OCI-LY7 (cell line): ENCODE measurements at regions not wholly inside any gene's neighbourhood (a gene's known extent, or its start where the extent isn't known, plus 50 kb on each side); places are given as distances from the start of the nearest gene placed in this dataset.

ENCODE experiments used
- BruUV-seq: library from RNA; stranded (reverse); fragments of 400-500 nt; replicated peaks from 2 replicates; lab custom pipeline; 2021; lab: Mats Ljungman, UMichigan
- CTCF ChIA-PET: fragments of 300-600 bp; sonication (Branson Sonifier 250); formaldehyde crosslinking; loops from one replicate; lab custom pipeline; 2022; ENCODE audit warnings: antibody characterized with exemption; ENCODE audit not compliant: unreplicated experiment; lab: Charles Lee
- POLR2A ChIA-PET: fragments of 300-600 bp; sonication (Branson Sonifier 250); formaldehyde crosslinking; loops from one replicate; lab custom pipeline; 2022; ENCODE audit warnings: antibody characterized with exemption; lab: Charles Lee
- DNase-seq: peaks from one replicate; pipeline ENCODE4 v3.0.0-alpha.2; 2015; ENCODE audit warnings: low spot score
- H2AFZ ChIP-seq: fragments of 200-600 bp; sonication (generic), shearing (Covaris generic); 2 replicates; pipeline ENCODE4 v1.6.1; 2014; ENCODE audit warnings: mild to moderate bottlenecking, antibody characterized with exemption, low read length, moderate library complexity
- H3K27ac ChIP-seq: fragments of 200-600 bp; sonication (generic); 2 replicates; pipeline ENCODE4 v1.5.1; 2014; ENCODE audit warnings: mixed run types, low read depth, mild to moderate bottlenecking, moderate library complexity, low read length, inconsistent platforms; ENCODE audit not compliant: poor library complexity, severe bottlenecking
- H3K36me3 ChIP-seq: fragments of 200-600 bp; sonication (generic); 2 replicates; pipeline ENCODE4 v1.6.1; 2014; ENCODE audit warnings: mild to moderate bottlenecking, antibody characterized with exemption, low read length, moderate library complexity, mixed read lengths; ENCODE audit not compliant: insufficient read depth
- H3K4me1 ChIP-seq: fragments of 200-600 bp; sonication (generic); 2 replicates; pipeline ENCODE4 v1.5.1; 2014; ENCODE audit warnings: mild to moderate bottlenecking, low read length; ENCODE audit not compliant: insufficient read depth, poor library complexity, severe bottlenecking
- H3K4me2 ChIP-seq: fragments of 200-600 bp; sonication (generic); 2 replicates; pipeline ENCODE4 v1.6.1; 2014; ENCODE audit warnings: mild to moderate bottlenecking, low read length
- H3K4me3 ChIP-seq: fragments of 200-600 bp; sonication (generic); 2 replicates; pipeline ENCODE4 v1.5.1; 2014; ENCODE audit warnings: mild to moderate bottlenecking, low read depth, low read length; ENCODE audit not compliant: poor library complexity, severe bottlenecking
- H3K79me2 ChIP-seq: fragments of 200-600 bp; sonication (generic); 2 replicates; pipeline ENCODE4 v1.6.1; 2016; ENCODE audit warnings: low read depth, mild to moderate bottlenecking, low read length, moderate library complexity, mixed read lengths; ENCODE audit not compliant: insufficient read depth
- H3K9me2 ChIP-seq: fragments of 200-600 bp; sonication (generic); 2 replicates; pipeline ENCODE4 v1.6.1; 2016; ENCODE audit warnings: mild to moderate bottlenecking, low read length, mixed read lengths; ENCODE audit not compliant: insufficient read depth
- H3K9me3 ChIP-seq: fragments of 200-600 bp; sonication (generic); 2 replicates; pipeline ENCODE4 v1.6.1; 2014; ENCODE audit warnings: mild to moderate bottlenecking, mixed run types, low read length, mixed read lengths
- H4K20me1 ChIP-seq: fragments of 200-600 bp; sonication (generic); 2 replicates; pipeline ENCODE4 v1.6.1; 2014; ENCODE audit warnings: mild to moderate bottlenecking, antibody characterized with exemption, low read length, moderate library complexity, mixed read lengths; ENCODE audit not compliant: insufficient read depth
- EZH2phosphoT487 ChIP-seq: fragments of 200-600 bp; sonication (generic); IDR thresholded peaks from 2 replicates; pipeline ENCODE4 v1.6.1; 2018; ENCODE audit warnings: low read depth, borderline replicate concordance, mild to moderate bottlenecking, mixed run types, antibody characterized with exemption, low read length, moderate library complexity, mixed read lengths
- intact Hi-C: fragments of 100-400 bp; cut with micrococcal nuclease; formaldehyde crosslinking; loops from one replicate; pipeline ENCODE4 v1.10.0; 2022; ENCODE audit not compliant: unreplicated experiment
- TF ChIP-seq, protein P1 (sequence below): fragments of 200-600 bp; sonication (generic); conservative IDR thresholded peaks from 2 replicates; pipeline ENCODE4 v1.5.1; 2014; ENCODE audit warnings: mild to moderate bottlenecking, antibody characterized with exemption, low read length, moderate library complexity, mixed read lengths

DNA sequence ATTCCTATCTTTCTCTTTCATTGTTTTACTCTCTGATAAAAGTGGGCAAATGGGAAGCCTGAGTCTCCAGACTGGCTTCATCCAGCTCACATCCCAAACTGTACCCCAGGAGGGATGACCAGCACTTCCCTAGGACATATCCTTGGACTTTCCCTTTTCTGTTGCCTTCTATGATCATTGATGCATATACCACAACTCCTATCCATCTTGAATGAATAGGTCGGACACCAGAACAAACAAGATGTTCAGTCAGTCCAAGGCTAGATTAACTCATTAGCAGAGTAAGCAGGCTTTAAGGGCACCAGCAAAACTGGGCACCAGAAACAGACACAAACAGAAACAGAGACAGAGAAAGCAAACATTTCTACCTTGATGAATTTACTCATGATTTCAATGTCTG, 159.1 kb upstream of the RGMB start:
- intact Hi-C loops, result no loop called here
- Histone ChIP-seq H3K9me3 (no peaks in the 10 kb centered on the region), H3K9me2 (no peaks in the 10 kb centered on the region), H3K36me3 (no peaks in the 10 kb centered on the region), H2AFZ (no peak overlapping the region), H4K20me1 (no peaks in the 10 kb centered on the region), H3K79me2 (no peaks in the 10 kb centered on the region), H3K27ac (no peak overlapping the region), H3K4me3 (no peak overlapping the region), H3K4me1 (no peaks in the 10 kb centered on the region), H3K4me2 (no peak overlapping the region)
- BruUV-seq, result no TSS peak
- DNase-seq, result no peak
- no peak for TF ChIP-seq EZH2phosphoT487
- TF ChIP-seq, protein P1, sequence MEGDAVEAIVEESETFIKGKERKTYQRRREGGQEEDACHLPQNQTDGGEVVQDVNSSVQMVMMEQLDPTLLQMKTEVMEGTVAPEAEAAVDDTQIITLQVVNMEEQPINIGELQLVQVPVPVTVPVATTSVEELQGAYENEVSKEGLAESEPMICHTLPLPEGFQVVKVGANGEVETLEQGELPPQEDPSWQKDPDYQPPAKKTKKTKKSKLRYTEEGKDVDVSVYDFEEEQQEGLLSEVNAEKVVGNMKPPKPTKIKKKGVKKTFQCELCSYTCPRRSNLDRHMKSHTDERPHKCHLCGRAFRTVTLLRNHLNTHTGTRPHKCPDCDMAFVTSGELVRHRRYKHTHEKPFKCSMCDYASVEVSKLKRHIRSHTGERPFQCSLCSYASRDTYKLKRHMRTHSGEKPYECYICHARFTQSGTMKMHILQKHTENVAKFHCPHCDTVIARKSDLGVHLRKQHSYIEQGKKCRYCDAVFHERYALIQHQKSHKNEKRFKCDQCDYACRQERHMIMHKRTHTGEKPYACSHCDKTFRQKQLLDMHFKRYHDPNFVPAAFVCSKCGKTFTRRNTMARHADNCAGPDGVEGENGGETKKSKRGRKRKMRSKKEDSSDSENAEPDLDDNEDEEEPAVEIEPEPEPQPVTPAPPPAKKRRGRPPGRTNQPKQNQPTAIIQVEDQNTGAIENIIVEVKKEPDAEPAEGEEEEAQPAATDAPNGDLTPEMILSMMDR, result no peak
- ChIA-PET CTCF (no interaction called here), POLR2A (interaction anchor here (0.8 to 1.8 kb wide), 2 partner anchors 8 to 871 kb away, joined by 3 to 4 read pairs; no protein-coding TSS in a partner anchor)

DNA sequence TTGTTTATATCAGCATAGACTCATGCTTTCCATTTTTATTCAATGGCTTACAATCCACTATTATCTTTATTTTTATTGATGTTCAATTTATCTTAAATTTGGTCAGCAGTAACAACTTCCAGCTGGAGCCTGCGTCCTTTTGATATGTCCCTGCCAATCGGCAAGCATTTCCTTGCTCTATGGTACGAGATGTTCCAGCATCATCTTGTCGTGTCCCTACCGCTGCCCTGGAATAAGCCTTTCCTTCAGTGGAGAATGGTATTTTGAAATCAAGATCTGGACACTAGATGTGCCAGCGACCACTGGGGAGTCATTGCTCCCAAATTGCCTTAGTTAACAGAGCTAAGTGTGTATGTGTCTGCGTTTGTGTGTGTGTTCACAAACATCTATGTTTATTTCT, 151.6 kb upstream of the RGMB start:
- Histone ChIP-seq H3K36me3 (no peaks in the 10 kb centered on the region), H3K79me2 (no peaks in the 10 kb centered on the region), H2AFZ (no peak overlapping the region), H3K9me2 (no peaks in the 10 kb centered on the region), H3K27ac (no peak overlapping the region), H3K4me2 (no peak overlapping the region), H3K4me1 (no peaks in the 10 kb centered on the region), H3K9me3 (no peaks in the 10 kb centered on the region), H3K4me3 (no peak overlapping the region), H4K20me1 (no peaks in the 10 kb centered on the region)
- DNase-seq, result no peak
- intact Hi-C loops, result no loop called here
- TF ChIP-seq, protein P1, result no peak
- TF ChIP-seq EZH2phosphoT487, result no peak
- ChIA-PET POLR2A (interaction anchor here (1.2 kb wide), 1 partner anchor 8 kb away, joined by 4 read pairs; no protein-coding TSS in a partner anchor), CTCF (no interaction called here)
- no TSS peak for BruUV-seq

DNA sequence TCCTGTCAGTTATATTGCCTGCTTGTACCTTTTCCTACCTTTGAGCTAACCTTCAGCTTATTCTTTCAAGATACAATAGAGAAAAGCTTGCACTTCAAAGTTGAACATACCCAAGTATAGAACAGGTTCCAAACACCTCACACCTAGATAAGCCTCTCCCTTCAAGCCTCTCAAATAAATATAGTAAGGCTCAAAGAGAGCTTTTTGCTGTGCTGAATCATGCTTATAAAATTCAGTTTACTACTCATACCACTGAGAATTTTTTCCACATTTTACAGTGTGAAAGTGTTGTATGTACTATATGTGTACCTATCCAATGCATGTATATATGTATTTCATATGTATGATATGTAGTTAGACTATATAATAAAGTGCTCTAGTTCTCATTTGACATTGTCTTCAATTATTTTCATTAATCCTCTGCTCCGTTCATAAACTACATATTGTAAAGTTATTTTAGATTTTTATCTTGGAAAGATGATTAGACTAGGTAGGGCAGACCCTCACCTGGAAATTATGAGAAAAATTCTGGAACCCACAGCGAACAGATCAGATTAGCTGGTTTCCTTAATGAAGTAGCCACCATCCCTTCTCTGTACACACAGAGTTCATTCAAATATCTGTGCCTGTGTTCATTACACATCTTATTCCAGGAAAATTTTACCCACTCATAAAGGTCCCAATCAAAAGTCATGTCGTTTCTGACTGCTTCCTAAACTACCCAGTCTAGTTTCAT, 149.2 kb upstream of the RGMB start:
- no peaks in the 10 kb centered on the region for H3K4me1 ChIP-seq
- no peak overlapping the region for H3K4me2 ChIP-seq
- no peaks in the 10 kb centered on the region for H4K20me1 ChIP-seq
- no peaks in the 10 kb centered on the region for H3K9me2 ChIP-seq
- H3K9me3 ChIP-seq, result no peaks in the 10 kb centered on the region
- no peaks in the 10 kb centered on the region for H3K79me2 ChIP-seq
- TF ChIP-seq, protein P1, result no peak
- no peak for TF ChIP-seq EZH2phosphoT487
- H2AFZ ChIP-seq, result no peak overlapping the region
- no peak for DNase-seq
- no TSS peak for BruUV-seq
- ChIA-PET CTCF (no interaction called here), POLR2A (interaction anchor here (0.6 kb wide), 2 partner anchors 153 to 231 kb away, joined by 3 read pairs; no protein-coding TSS in a partner anchor)
- H3K27ac ChIP-seq, result no peak overlapping the region
- H3K36me3 ChIP-seq, result no peaks in the 10 kb centered on the region
- no peak overlapping the region for H3K4me3 ChIP-seq
- intact Hi-C loops, result no loop called here
